ENCODE measurements at regions not wholly inside any gene's neighbourhood (a gene's known extent, or its start where the extent isn't known, plus 50 kb on each side); places are given as distances from the start of the nearest gene placed in this dataset.

DNA sequence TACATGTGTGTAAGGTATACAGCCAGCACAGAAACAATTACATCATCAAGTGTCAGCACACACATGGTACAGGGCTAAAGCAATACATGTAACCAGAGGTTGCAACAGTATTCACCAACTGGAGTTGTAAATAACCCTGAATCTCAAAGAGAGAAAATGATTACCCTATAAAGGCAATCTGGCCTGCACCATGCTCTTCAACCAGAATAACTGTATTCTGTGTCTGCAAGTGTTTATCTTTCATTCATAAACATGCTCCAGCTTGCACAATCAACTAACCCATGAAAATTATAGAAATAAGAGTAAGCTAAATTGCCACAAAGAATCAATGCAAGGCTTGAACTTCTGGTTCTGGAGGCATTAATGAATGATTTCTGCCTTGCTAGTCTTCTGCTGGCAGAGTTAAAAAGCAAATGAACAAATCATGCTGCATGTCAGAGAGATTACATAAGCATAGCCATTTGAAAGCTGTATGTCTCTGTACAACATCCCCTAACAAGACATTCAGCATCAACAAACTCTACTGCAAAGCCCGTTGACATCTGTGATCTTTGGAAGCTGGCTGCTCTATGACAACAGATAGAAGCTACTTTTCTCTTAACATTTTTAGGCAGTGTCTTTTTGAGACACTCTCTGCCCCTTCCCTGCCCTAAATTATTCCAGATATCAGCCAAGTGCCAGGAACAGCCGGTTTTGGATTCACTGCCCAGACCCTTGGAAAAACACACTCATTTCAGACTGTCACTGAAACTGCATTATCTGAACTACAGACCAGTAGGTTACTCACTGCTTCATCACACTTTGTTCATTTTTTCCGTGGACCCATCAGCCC lies 871.0 kb downstream of the OTOL1 start:
- Histone ChIP-seq H2AFZ (ENCODE audit: low read length) (peak overlapping the region; percentile 60), H3K79me2 (ENCODE audit: insufficient read depth, low read length) (no peaks in the 10 kb centered on the region), H3K36me3 (ENCODE audit: insufficient read depth, low read length) (no peaks in the 10 kb centered on the region), H4K20me1 (ENCODE audit: insufficient read depth, low read length) (no peaks in the 10 kb centered on the region), H3K27ac (ENCODE audit: low read depth, low read length) (no peak overlapping the region), H3K27me3 (ENCODE audit: insufficient read depth, low read length) (no peaks in the 10 kb centered on the region), H3K4me2 (ENCODE audit: insufficient read depth, low read length) (peak overlapping the region; percentile 38), H3K9me3 (ENCODE audit: low read depth, low read length) (no peaks in the 10 kb centered on the region), H3K4me3 (ENCODE audit: insufficient read depth, low read length) (no peak overlapping the region), H3K4me1 (ENCODE audit: insufficient read depth, low read length) (no peaks in the 10 kb centered on the region)
- TF ChIP-seq, protein P1, sequence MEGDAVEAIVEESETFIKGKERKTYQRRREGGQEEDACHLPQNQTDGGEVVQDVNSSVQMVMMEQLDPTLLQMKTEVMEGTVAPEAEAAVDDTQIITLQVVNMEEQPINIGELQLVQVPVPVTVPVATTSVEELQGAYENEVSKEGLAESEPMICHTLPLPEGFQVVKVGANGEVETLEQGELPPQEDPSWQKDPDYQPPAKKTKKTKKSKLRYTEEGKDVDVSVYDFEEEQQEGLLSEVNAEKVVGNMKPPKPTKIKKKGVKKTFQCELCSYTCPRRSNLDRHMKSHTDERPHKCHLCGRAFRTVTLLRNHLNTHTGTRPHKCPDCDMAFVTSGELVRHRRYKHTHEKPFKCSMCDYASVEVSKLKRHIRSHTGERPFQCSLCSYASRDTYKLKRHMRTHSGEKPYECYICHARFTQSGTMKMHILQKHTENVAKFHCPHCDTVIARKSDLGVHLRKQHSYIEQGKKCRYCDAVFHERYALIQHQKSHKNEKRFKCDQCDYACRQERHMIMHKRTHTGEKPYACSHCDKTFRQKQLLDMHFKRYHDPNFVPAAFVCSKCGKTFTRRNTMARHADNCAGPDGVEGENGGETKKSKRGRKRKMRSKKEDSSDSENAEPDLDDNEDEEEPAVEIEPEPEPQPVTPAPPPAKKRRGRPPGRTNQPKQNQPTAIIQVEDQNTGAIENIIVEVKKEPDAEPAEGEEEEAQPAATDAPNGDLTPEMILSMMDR (IDR thresholded peaks at IDR 0.05; ENCODE audit: extremely low read depth, low read depth, low read length): no peak
- no peak for DNase-seq (ENCODE audit: insufficient read length, low spot score, missing footprints)

DNA sequence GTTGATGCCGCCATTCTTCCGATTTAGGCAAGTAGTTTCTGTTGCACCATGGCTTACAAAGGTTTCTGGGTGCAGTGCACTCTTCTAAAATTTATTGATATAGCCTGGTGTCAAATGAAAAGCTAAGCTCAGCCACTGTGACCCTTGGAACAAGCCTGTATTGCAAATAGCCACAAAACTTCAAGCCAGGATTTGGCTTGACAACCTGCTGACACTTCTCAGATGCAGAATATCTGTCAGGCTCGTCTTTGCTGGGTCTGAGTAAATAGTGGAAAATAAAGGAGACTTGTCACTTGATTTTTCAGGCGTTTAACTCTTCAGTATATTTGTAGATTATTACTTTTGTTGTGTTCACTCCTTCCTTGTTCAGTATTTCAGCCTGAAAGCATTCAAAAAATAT lies 871.8 kb downstream of the OTOL1 start:
- no peaks in the 10 kb centered on the region for H3K79me2 ChIP-seq (ENCODE audit: insufficient read depth, low read length)
- TF ChIP-seq, protein P1 (IDR thresholded peaks at IDR 0.05; ENCODE audit: extremely low read depth, low read depth, low read length): no peak
- no peaks in the 10 kb centered on the region for H4K20me1 ChIP-seq (ENCODE audit: insufficient read depth, low read length)
- no peak overlapping the region for H3K27ac ChIP-seq (ENCODE audit: low read depth, low read length)
- H3K27me3 ChIP-seq (ENCODE audit: insufficient read depth, low read length): no peaks in the 10 kb centered on the region
- H3K4me2 ChIP-seq (ENCODE audit: insufficient read depth, low read length): peak overlapping the region; percentile 38
- no peaks in the 10 kb centered on the region for H3K9me3 ChIP-seq (ENCODE audit: low read depth, low read length)
- no peaks in the 10 kb centered on the region for H3K4me1 ChIP-seq (ENCODE audit: insufficient read depth, low read length)
- H3K4me3 ChIP-seq (ENCODE audit: insufficient read depth, low read length): no peak overlapping the region
- H3K36me3 ChIP-seq (ENCODE audit: insufficient read depth, low read length): no peaks in the 10 kb centered on the region
- H2AFZ ChIP-seq (ENCODE audit: low read length): peak overlapping the region; percentile 60
- DNase-seq (ENCODE audit: insufficient read length, low spot score, missing footprints): no peak

DNA sequence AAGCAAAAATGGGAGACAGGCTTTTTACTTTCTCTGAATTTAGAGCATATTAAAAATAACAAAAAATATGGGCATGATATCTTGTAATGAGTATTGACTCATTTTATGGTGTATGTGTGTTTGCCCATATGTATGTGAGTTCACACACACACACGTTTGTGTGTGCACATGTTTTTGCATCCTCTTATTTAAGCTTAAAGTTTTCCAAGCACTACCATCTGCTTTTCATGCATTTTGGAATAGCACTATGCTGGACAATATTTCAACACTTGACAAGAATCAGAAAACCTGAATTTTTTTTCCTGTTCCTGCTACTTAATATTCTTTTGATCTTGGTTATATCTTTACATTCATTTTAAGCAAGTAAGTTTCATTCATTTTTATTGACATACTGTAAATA lies 872.7 kb downstream of the OTOL1 start:
- H3K9me3 ChIP-seq (ENCODE audit: low read depth, low read length): no peaks in the 10 kb centered on the region
- no peak overlapping the region for H3K4me3 ChIP-seq (ENCODE audit: insufficient read depth, low read length)
- H3K4me1 ChIP-seq (ENCODE audit: insufficient read depth, low read length): no peaks in the 10 kb centered on the region
- TF ChIP-seq, protein P1 (IDR thresholded peaks at IDR 0.05; ENCODE audit: extremely low read depth, low read depth, low read length): no peak
- H2AFZ ChIP-seq (ENCODE audit: low read length): no peak overlapping the region
- H3K79me2 ChIP-seq (ENCODE audit: insufficient read depth, low read length): no peaks in the 10 kb centered on the region
- no peak for DNase-seq (ENCODE audit: insufficient read length, low spot score, missing footprints)
- H3K27ac ChIP-seq (ENCODE audit: low read depth, low read length): no peak overlapping the region
- H3K36me3 ChIP-seq (ENCODE audit: insufficient read depth, low read length): no peaks in the 10 kb centered on the region
- H3K27me3 ChIP-seq (ENCODE audit: insufficient read depth, low read length): no peaks in the 10 kb centered on the region
- no peak overlapping the region for H3K4me2 ChIP-seq (ENCODE audit: insufficient read depth, low read length)
- no peaks in the 10 kb centered on the region for H4K20me1 ChIP-seq (ENCODE audit: insufficient read depth, low read length)

DNA sequence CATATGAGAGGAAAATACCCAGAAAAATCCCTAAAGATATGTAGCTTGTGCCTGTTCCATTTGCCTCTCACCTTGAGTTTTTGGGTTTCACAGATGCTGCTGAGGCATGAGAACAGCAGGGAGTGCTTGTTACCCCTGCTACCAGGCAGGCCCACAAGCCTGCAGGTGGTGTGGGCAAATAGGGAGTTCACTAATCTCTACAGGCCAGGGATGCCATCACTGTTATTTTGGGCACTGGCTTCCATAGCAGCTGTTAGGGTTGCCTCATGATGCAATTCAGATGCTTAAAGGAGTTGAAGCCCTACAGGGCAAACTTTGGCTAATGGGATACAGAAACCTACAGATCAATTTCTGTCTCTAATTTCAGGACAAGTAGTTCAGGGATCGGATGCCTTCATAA lies 873.5 kb downstream of the OTOL1 start:
- no peaks in the 10 kb centered on the region for H3K79me2 ChIP-seq (ENCODE audit: insufficient read depth, low read length)
- H3K4me3 ChIP-seq (ENCODE audit: insufficient read depth, low read length): no peak overlapping the region
- H3K4me1 ChIP-seq (ENCODE audit: insufficient read depth, low read length): no peaks in the 10 kb centered on the region
- no peaks in the 10 kb centered on the region for H3K27me3 ChIP-seq (ENCODE audit: insufficient read depth, low read length)
- no peak overlapping the region for H3K4me2 ChIP-seq (ENCODE audit: insufficient read depth, low read length)
- DNase-seq (ENCODE audit: insufficient read length, low spot score, missing footprints): no peak
- TF ChIP-seq, protein P1 (IDR thresholded peaks at IDR 0.05; ENCODE audit: extremely low read depth, low read depth, low read length): no peak
- no peak overlapping the region for H2AFZ ChIP-seq (ENCODE audit: low read length)
- H3K27ac ChIP-seq (ENCODE audit: low read depth, low read length): no peak overlapping the region
- no peaks in the 10 kb centered on the region for H4K20me1 ChIP-seq (ENCODE audit: insufficient read depth, low read length)
- H3K9me3 ChIP-seq (ENCODE audit: low read depth, low read length): no peaks in the 10 kb centered on the region
- H3K36me3 ChIP-seq (ENCODE audit: insufficient read depth, low read length): no peaks in the 10 kb centered on the region

All from osteoblast (primary cell).